NCI-H226 (cell line): ENCODE measurements at regions not wholly inside any gene's neighbourhood (a gene's known extent, or its start where the extent isn't known, plus 50 kb on each side); places are given as distances from the start of the nearest gene placed in this dataset.
A peak's percentile ranks its signal among the peaks of the same experiment; 100 is the strongest.
"Not testable (repeated sequence)": the region's sequence is repeated elsewhere in the genome, so short reads cannot be mapped to it uniquely, and the experiment has no call there.

Source experiments
- DNase-seq: peaks from one replicate; pipeline ENCODE4 v3.0.0-alpha.2; 2015

DNA sequence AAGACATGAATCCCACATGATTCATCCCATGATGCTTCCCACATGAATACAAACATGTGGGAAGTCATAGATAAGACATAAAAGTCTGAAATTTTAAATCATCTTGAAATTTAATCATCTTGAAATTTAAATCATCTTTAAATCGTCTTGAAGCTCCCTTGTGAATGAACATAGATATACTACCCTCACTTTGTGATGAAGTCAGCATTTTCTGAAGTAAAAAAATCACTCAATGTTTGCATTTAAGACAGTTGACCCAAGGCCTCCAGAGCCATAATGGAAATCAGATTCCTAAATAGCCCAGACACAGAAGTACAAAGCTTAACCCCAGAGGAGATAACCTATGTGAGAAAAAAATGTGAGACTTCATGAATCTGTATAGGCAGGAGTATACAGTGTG, 279.4 kb downstream of the ZBBX start:
- DNase-seq: no peak

DNA sequence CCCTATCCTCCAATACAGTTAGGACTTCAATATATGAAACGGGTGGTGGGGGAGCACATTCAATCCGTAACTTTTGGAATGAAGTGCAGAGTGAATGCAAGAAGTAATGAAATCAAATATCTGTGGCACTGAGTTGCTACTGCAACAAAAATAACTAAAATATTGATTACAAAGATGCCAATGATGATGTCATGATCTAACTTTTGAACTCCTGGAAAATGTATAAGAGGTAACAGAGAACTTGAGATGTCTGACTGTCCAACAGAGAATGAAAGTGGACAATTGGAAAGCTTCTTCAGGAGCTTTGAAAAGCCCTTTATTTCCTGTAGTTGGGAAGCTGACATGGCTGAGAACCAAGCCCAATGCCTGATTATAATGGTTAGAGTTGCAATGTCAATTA, 279.9 kb downstream of the ZBBX start:
- DNase-seq: no peak

DNA sequence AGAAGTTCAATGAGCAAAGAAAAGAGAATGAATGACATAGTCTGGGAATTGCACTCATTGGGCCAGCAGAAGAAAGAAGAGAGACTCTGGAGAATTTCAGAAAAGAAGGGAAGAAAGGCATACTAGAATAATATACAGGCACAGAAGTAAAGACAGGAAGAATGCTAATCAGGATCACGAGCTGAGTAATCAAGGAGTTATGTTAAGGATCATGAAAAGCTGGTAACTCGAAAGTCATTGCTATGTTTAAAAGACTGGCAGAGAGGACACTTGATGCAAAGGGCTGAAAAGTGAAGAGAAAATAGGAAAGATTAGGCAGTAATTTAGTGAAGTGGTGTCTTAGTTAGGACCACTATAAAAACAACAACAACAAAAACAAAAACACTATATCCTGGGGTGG, 284.1 kb downstream of the ZBBX start:
- DNase-seq: peak; percentile 13

DNA sequence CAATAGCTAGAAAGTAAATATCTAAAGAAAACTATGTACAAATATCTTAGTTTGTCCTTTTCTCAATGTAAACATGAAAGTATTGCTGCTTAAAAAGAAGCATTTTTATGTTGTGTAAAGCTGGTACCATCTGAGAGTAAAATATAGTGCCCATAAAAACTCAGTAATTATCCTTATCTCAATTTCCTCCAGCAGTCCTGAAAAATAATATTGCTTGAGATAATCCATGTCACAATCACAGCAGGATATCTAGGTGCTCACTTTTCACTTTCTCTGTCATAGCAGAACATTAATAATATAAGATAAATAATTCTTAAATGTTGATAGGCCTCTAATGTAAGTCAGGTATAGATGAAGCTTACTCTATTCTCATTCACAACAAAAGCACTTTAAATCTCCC, 285.5 kb downstream of the ZBBX start:
- DNase-seq: no peak

DNA sequence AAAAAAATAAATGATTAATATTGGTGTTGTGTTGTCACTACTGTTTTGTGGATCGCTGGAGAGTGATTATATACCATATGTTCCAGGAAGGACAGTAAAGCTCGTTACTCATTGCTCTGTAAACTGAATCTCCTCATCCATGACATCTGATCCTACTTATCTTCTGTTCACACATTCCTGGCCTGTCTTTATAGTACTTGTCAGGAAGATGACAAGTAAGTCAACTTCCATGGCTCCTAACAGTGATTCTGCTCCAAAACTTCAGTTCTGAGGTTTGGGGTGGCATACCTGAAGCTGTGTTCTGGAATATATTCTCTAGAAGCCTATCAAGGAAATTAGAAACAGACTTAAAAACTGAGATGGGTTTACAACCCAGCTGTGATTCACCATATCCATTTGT, 288.9 kb downstream of the ZBBX start:
- DNase-seq: no peak

DNA sequence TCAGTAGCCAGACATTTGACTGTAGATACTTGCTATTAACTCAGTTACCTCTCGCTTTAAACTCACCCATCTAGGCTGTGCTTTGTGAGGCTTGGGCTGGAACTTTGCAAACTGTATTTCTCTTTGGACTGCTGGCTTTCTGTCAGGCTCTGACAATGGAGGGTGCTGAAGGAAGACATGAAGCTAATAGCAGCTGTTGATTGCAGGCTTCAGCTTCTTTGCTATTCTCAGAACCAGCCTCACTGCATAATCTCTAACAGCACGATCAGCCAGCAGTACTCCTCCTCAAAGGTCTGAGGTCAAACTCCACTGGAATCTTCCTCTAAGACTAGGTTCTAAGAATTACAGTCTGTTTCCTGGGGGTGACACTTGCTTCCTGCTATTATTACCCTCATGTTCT, 295.6 kb downstream of the ZBBX start:
- no peak for DNase-seq

DNA sequence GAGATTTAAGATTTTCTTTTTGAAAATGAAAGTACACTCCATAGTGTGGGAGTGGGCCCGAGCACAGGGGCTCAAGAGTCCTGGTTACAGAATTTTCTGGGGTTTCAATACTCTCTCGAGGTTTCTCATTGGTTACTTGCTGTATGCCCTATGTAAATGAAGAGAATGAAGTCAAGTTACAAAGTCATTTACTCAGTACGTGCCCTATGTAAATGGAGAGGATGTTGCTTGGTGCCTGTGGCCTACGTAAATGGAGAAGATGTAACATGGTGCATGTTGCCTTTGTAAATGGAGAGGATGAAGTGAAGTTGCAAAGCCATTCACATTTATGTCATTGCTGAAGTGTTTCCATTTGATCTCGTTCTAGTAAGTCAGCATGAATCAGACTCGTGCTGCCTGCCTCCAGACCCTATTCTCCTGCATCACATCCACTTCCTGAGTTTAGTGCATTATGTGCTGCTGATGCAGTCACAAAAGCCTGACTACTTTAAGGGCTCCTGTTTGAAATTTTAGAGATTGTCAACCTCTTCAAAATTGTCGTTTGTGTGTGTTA, 302.0 kb downstream of the ZBBX start:
- no peak for DNase-seq

DNA sequence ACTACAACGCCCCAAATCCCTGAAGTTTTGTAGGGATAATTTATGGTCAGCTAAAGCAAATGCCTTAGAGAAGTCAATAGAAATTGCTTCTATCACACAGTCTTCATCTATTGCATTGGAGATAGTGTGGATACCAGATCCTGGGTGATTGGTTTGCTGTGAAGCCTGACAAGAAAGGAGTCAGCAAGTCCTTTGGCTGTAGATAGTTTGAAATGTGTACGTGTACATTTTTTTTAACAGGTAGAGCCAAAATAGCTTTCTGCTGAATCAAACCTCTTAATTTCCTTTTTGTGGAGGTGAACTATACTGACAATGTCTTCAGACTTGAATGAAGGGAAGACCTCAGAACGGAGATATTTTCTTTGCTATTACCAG, 312.3 kb downstream of the ZBBX start:
- DNase-seq: no peak

DNA sequence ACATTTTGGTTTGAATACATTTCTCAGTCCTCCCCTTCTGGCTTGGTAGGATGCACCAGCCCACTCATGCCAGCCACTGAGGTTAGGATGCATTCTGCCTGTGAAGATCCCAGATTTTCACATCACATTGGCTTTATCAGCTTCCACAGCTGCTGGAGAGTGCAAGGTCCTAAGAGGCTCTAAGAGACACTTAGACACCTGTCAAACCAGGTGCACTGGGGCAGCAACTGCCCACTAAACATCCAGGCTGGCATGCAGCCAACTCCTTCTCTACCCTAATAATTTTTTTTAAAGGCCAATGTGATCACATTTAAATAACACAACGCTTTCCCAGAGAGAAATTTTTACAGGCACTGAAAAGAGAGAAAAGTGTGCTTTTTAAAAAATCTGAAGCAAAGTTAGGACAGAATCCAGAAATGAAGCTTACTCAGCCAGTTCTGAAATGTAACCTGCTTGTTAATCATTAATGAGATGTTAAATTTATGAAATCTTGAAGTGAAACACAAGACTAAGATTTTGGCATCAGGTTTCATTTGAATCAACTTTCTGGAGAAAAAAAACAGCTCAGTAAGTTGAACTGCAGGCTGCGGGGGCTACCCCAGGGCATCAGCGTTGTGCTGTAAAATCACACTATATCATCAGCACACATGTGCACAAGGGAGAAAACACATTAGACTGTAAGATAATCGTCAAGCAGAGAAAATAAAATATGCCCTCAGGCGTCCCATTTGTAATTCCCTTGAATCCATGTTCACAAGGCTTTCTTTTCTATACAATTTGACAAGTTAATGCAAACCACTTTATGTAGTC, 312.9 kb downstream of the ZBBX start:
- DNase-seq: no peak

DNA sequence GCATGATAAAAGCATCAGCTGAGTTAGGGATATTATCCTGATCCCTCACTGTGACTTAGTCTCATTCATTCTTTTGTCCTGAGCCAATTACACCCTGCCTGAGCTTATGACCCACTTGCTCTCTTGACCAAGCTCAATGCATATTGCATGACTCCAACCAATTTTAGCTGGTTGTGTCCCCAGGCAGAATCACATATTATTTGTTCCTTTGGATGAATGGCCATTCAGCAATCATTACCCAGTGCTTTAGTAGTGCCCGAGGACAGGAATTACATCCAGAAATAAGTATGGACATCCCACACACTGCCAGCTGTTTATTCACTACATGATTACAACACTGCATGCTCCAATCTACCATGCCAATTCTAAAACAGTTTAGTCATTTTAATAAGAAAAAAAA, 322.5 kb downstream of the ZBBX start:
- no peak for DNase-seq

DNA sequence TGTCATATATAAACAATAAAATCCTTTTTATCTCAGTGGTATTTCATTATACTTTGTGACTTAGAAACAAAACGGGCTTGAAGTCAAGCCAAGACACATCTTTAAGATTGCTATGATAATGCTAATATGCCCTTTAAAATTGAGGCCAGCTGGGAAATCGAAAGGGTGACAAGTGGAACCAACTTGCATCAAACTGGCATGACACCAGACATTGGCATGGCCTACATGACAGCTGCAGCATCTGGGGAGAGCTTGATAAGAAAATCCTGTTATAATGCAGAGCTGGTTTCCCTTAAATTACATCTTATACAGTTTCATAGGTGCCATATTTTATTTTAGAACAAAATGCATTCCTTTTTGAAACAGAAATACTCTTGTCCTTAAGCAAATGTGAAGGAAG, 325.2 kb downstream of the ZBBX start:
- DNase-seq: no peak

DNA sequence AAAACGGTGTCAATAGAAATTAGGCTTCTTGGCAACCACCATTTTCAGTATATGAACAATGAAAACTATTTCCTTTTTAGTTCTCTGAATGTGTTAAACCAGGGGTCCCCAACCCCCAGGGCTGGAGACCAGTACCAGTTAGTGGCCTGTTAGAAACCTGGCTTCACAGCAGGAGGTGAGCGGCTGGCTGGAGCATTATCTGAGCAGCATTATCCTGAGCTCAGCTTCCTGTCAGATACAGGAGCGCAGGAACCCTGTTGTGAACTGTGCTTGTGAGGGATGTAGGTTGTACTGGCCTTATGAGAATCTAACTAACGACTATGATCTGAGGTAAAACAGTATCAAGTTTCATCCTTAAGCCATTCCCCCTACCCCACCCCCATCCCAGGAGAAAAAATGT, 328.7 kb downstream of the ZBBX start:
- no peak for DNase-seq

DNA sequence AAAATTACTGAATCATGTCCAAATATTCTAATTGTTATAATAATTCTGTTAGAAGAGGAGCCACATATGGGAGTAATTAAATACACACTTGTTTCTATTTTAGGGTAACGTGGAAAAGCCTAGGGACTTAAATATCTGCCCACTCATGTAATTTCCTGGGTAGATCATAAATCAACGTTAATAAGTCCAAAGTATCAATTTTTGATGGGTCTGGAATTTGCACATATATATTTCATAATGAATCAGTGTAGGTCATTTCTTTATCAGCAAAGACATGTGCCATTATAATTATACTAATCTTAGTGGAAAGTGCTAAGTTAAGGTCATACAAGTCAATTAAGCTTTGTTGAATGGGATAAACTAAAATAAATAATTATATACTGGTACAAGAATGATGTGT, 346.2 kb downstream of the ZBBX start:
- no peak for DNase-seq

DNA sequence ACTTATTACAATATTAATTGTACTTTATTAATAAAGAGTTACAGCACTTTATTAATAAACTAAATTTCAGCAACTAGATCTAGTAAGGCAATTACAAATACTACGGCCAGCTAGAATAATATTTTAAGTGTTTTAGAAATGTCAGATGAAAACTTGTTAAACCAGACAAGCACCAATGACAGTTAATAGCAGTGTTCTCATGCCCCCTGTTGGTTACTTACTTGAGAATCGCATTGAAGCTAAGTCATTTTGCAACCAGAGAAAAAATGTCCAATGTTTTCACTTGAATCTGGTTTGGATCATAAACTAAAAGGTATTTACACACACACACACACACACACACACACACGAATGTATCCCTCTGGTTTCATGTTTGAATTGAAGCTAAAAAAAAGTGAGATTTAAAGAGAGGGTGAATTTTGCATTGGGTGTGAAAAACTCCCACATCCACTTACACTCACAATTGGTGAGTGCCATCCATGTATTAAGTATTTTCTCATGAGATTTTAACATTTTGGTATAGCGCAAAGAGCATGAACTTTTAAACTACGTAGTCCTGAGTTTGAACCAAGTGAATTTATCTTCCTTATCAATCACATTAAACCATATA, 347.7 kb downstream of the ZBBX start:
- peak; percentile 43 for DNase-seq

DNA sequence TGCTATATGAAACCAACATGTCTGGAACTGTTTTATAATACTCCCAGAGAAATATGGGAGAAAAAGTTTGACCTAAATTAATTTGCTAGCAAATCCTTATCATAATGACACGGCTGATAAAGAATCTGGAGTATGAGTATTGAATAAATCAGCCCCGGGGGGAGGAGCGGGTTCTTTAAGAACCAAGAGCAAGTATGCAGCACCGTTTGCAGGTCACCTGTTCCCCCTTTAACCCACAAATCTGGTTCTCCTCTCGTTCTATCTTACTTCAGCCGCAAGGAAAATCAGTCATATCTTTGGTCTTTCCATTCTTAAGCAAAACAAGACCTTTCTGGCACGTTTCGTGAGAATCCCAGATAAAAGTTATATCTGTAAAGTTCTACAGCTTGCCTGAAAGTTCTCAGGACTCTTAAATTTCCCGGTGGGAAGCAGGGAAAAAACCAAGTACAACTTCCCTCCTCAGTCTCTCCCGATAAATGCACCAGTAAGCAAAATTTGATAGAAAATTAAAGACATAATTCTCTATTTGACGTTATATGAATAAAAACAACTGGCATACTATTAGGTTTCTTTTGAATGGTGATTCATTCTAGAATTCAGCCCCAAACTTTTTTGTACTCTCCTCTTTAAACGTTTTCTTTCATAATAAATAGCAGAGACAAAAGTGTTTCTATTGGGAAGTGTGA, 348.6 kb downstream of the ZBBX start:
- peak; percentile 42 for DNase-seq

DNA sequence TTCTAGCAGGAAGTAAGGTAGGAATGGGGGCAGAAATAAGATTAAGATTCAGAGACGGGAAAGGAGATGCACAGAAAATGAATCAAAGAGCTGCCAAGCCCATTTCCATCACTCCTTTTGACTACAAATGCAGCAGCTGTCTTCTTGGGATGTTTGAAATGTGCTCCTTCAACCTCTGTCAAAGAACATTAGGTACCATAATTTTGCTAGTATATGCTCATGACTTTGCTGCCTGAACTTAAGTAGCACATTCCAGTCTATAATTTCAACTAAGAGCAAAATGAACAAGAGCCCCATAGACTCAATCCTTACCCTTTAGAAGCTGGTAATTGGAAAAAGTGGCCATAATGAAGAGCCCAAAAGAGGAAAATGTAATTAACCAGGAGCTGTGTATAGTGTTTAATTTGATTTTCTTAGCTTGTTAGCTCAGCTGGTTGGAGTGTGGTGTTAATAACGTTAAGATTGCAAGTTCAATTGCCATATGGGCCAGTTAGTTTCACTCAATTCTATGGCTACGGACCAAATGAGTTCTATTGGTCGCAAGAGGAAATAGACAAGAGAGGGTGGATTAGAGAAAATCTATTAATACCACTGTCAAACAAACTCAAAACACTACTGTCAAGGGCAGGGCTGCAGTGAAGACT, 349.9 kb downstream of the ZBBX start:
- no peak for DNase-seq

DNA sequence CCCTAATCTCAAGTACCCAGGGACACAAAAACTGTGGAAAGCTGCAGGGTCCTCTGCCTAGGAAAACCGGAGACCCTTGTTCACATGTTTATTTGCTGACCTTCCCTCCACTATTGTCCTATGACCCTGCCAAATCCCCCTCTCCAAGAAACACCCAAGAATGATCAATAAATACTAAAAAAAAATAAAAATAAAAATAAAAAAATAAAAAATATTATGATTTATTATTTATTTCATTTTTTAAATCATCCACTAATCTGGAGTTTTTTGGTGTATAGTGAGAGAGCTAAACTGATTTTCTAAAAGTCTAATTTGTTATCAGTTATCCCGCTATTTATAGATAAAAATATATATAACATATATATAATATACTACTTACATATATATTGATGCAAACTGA, 360.6 kb downstream of the ZBBX start:
- not testable (repeated sequence) for DNase-seq

DNA sequence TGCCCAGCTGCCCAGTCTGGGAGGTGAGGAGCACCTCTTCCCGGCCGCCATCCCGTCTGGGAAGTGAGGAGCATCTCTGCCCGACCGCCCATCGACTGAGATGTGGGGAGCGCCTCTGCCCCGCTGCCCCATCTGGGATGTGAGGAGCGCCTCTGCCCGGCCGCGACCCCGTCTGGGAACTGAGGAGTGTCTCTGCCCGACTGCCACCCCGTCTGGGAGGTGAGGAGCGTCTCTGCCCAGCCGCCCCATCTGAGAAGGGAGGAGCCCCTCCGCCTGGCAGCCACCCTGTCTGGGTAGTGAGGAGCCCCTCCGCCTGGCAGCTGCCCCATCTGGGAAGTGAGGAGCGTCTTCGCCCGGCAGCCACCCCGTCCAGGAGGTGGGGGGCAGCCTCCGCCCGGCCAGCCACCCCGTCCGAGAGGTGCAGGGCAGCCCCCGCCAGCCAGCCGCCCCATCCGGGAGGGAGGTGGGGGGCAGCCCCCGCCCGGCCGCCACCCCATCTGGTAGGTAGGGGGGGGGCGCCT, 361.4 kb downstream of the ZBBX start:
- not testable (repeated sequence) for DNase-seq

DNA sequence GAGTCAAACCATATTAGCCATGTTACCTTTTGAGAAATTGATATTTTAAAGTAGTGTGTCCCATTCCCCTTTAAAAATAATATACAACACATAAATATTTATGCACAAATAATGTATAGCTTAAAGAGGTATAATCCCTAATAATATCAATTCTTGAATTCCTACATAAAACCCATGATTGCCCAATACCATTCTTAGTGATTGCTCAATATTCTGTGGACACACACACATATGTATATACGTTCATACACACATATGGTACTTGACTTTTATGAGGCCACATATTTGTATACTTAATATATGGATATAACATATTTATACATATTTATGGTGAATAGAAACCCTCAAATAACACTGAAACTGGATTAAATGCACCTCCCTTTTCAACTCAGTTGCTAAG, 367.4 kb downstream of the ZBBX start:
- DNase-seq: no peak

DNA sequence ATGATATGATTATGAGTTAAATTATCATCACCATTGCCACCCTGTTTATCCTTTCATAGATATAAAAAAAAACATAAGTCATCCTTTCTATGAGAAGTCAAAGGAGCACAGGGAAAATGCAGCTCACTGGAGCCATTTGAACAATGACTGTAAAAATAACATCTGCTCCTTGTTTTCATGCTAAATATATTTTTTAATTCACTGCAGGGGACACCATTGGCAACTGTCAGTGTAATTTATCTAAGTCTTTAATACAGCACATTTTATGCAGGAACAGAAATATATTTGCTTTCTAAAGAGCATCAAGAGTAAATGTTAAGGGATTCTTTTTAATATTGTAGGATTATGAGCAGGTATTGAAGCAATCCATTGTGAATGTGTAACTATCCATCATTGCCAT, 371.3 kb downstream of the ZBBX start:
- DNase-seq: no peak

DNA sequence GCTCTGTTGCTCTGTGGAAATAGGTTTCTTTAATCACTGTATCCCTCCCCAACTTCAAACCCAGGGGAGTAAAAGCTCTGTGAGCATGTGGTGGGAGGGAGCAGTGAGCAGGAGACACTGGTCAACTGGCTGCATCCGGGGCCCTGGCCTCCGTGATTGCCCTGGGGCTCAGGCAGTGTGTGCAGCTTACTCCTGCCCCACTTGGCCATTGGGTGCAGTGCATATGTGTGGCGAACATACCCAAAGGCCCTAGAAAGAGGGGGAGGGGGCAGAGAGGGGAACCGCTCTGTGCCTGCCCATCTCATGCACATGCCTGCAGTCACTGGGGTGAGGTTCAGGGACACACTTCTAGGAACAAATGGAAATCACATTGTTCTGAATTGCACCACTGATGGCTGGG, 378.7 kb downstream of the ZBBX start:
- DNase-seq: no peak

DNA sequence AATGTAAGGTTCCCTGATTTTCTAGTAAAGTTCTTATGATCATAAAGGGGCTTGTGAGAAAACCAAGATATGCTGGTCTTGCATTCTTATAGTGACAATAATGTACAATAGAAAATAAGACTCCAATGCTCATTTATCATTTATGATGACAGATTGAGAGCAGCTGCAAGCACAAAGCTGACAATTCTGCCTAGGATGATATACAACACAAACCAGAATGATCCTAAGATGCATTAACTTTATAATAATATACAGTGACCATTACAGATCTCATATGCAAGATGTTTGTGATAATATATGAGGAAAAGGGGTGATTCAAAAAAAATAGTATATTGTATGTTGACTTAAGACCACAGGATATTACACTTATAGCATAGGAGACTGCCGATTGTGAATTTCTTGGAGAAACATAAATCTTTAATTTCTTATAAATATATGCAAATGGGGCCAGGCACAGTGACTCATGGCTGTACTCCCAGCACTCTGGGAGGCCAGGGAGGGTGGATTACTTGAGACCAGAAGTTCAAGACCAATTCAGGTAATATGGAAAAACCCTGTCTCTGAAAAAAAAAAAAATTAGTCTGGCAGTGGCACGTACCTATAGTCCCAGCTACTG, 387.0 kb downstream of the ZBBX start:
- DNase-seq: no peak

DNA sequence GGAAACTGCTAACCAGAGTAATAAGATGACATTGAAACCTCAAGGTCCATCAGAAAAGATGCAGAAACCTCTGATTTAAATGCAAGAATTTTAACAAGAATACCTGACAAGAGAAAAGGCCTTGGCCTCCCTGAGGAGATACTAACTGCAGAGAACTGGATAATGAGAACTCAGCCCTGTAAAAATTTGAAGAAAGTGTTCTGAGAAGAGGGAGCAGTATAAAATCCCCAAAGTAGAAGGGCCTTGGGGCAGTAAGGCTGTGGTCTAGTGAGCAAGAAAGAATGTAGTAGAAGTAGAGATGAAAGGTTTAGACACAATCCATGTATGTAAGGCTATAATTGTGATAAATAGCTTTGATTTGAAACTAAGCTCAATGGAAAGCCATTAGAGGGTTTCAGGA, 394.1 kb downstream of the ZBBX start:
- DNase-seq: no peak
